ENCODE measurements at regions not wholly inside any gene's neighbourhood (a gene's known extent, or its start where the extent isn't known, plus 50 kb on each side); places are given as distances from the start of the nearest gene placed in this dataset.

- H3K4me1 Mint-ChIP-seq: peaks cover 7 to 19% (median 15%) of the 10 kb centered on the region in 7 donors
- intact Hi-C loops (cut with micrococcal nuclease): loop anchor here (5.0 to 10.0 kb wide), 3 partner anchors 111 to 699 kb away; partner anchors contain the start of gene MBNL2 (in 1 of the 2)
- no peaks in the 10 kb centered on the region for H3K36me3 ChIP-seq (ENCODE audit: control insufficient read depth in 2 of 3, insufficient read depth in 3 of 3, low read length in 3 of 3)
- ChIA-PET CTCF (interaction anchor here (1.9 kb wide), 1 partner anchor 111 kb away, joined by 5 read pairs; no protein-coding TSS in a partner anchor), POLR2A (no interaction called here)
- peak overlapping the region in 2 of 9 donors; percentile 53 to 78 for H3K27ac Mint-ChIP-seq
- DNase-seq: peak in 4 of 9 donors; percentile 4 to 24 (median 11)
- H3K9me3 Mint-ChIP-seq: no peaks in the 10 kb centered on the region
- peak; percentile 15 for ATAC-seq
- peaks cover 8 to 37% (median 25%) of the 10 kb centered on the region in 5 donors for H3K27me3 Mint-ChIP-seq
- H3K36me3 Mint-ChIP-seq: no peaks in the 10 kb centered on the region
- H3K4me3 ChIP-seq (ENCODE audit: low read length): no peak overlapping the region
- H3K9me3 ChIP-seq (ENCODE audit: control insufficient read depth in 2 of 3, low read length in 3 of 3): no peaks in the 10 kb centered on the region
- H3K4me1 ChIP-seq (ENCODE audit: control insufficient read depth in 2 of 2, insufficient read depth in 2 of 2, low read length in 2 of 2): peaks cover 3 to 9% of the 10 kb centered on the region in 2 donors
- H3K27ac ChIP-seq (ENCODE audit: low read depth, low read length): no peak overlapping the region
- H3K4me3 Mint-ChIP-seq: peak overlapping the region in 1 of 10 donors; percentile 4
- no peaks in the 10 kb centered on the region for H3K27me3 ChIP-seq (ENCODE audit: control insufficient read depth in 2 of 2, insufficient read depth in 2 of 2, low read length in 2 of 2)
Measured at GRCh38 chr13:97113231-97114001, 108.7 kb upstream of the MBNL2 start.

GRCh38 chr13:97114651-97115050 lies 107.5 kb upstream of the MBNL2 start:
- Mint-ChIP-seq H3K27me3 (peaks cover 6 to 37% (median 25%) of the 10 kb centered on the region in 5 donors), H3K9me3 (peaks cover 0 to 2% (median 0%) of the 10 kb centered on the region in 11 donors), H3K27ac (no peak overlapping the region), H3K4me1 (peaks cover 5 to 17% (median 13%) of the 10 kb centered on the region in 7 donors), H3K36me3 (no peaks in the 10 kb centered on the region), H3K4me3 (no peak overlapping the region)
- no peak for ATAC-seq
- Histone ChIP-seq H3K9me3 (ENCODE audit: control insufficient read depth in 2 of 3, low read length in 3 of 3) (no peaks in the 10 kb centered on the region), H3K27ac (ENCODE audit: low read depth, low read length) (no peak overlapping the region), H3K4me1 (ENCODE audit: control insufficient read depth in 2 of 2, insufficient read depth in 2 of 2, low read length in 2 of 2) (peaks cover 1 to 9% of the 10 kb centered on the region in 2 donors), H3K27me3 (ENCODE audit: control insufficient read depth in 2 of 2, insufficient read depth in 2 of 2, low read length in 2 of 2) (no peaks in the 10 kb centered on the region), H3K4me3 (ENCODE audit: low read length) (no peak overlapping the region), H3K36me3 (ENCODE audit: control insufficient read depth in 2 of 3, insufficient read depth in 3 of 3, low read length in 3 of 3) (no peaks in the 10 kb centered on the region)
- intact Hi-C loops (cut with micrococcal nuclease): loop anchor here (5.0 to 10.0 kb wide), 3 partner anchors 110 to 698 kb away; partner anchors contain the start of gene MBNL2 (in 1 of the 2)
- ChIA-PET POLR2A (no interaction called here), CTCF (interaction anchor here (0.8 to 1.2 kb wide), 2 partner anchors 108 to 245 kb away, joined by 3 read pairs; no protein-coding TSS in a partner anchor)
- DNase-seq: no peak

DNA sequence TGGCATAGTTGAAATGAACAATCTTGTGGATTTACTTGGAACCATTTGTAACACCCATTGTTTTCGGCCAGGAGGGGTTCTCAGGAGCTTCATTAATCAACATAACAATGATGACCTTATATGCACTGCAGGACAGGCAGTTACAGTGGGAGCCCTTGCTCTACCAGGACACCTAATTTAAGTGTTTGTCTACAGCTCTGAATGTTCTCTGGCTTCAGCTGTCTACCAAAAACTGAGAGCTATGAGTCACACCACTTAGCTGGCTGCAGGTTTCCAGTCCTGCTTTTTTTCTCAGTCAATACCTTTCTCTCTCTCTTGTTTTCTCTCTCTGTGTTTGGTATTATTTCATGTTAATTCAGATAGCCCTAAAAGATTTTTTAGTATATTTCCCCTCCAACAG lies 105.4 kb upstream of the MBNL2 start:
- Histone ChIP-seq H3K9me3 (ENCODE audit: control insufficient read depth in 2 of 3, low read length in 3 of 3) (no peaks in the 10 kb centered on the region), H3K36me3 (ENCODE audit: control insufficient read depth in 2 of 3, insufficient read depth in 3 of 3, low read length in 3 of 3) (no peaks in the 10 kb centered on the region), H3K4me3 (ENCODE audit: low read length) (no peak overlapping the region), H3K27ac (ENCODE audit: low read depth, low read length) (no peak overlapping the region), H3K27me3 (ENCODE audit: control insufficient read depth in 2 of 2, insufficient read depth in 2 of 2, low read length in 2 of 2) (no peaks in the 10 kb centered on the region), H3K4me1 (ENCODE audit: control insufficient read depth in 2 of 2, insufficient read depth in 2 of 2, low read length in 2 of 2) (peaks cover 0 to 6% of the 10 kb centered on the region in 2 donors)
- DNase-seq: no peak
- no peak for ATAC-seq
- H3K4me1 Mint-ChIP-seq: peaks cover 0 to 10% (median 10%) of the 10 kb centered on the region in 7 donors
- CTCF ChIA-PET: interaction anchor here (1.0 kb wide), 1 partner anchor 228 kb away, joined by 3 read pairs; no protein-coding TSS in a partner anchor
- H3K4me3 Mint-ChIP-seq: no peak overlapping the region
- no peaks in the 10 kb centered on the region for H3K36me3 Mint-ChIP-seq
- intact Hi-C loops (cut with micrococcal nuclease): loop anchor here in 1 of 2 donors (10.0 kb wide), 1 partner anchor 108 kb away; the partner anchor contains the start of gene MBNL2
- H3K9me3 Mint-ChIP-seq: peaks cover 0 to 2% (median 0%) of the 10 kb centered on the region in 11 donors
- POLR2A ChIA-PET: no interaction called here
- H3K27ac Mint-ChIP-seq: no peak overlapping the region
- H3K27me3 Mint-ChIP-seq: peaks cover 6 to 46% (median 30%) of the 10 kb centered on the region in 5 donors

DNA sequence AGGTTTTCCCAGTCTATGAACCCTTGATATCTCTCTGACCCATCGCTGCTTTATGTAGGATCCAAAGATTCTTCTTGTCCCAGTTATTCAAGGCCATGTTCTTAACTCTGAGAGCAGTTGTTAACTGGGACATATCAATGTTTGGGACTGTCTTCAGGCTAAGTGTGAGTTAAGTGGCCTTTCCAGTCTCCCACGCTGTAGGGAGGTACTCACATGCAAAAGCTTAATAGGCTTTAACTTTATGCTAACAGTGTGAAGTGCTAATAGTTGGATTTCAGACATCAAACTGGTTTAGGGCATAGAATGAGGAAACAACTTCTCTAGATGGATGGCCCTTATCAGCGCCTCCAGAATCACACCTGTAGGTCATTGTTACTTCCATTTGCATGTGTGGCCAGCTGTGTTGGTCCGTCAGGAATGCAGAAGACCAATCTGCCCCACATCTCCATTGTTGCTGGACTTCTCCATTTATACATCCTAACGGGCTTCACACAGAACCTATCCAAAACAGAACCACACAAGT lies 104.7 kb upstream of the MBNL2 start:
- CTCF ChIA-PET: no interaction called here
- no peaks in the 10 kb centered on the region for H3K36me3 ChIP-seq (ENCODE audit: control insufficient read depth in 2 of 3, insufficient read depth in 3 of 3, low read length in 3 of 3)
- POLR2A ChIA-PET: no interaction called here
- Mint-ChIP-seq H3K4me3 (no peak overlapping the region), H3K4me1 (peaks cover 0 to 10% (median 10%) of the 10 kb centered on the region in 7 donors), H3K36me3 (no peaks in the 10 kb centered on the region), H3K27me3 (peaks cover 7 to 47% (median 30%) of the 10 kb centered on the region in 5 donors), H3K27ac (no peak overlapping the region), H3K9me3 (peaks cover 0 to 2% (median 0%) of the 10 kb centered on the region in 11 donors)
- H3K4me1 ChIP-seq (ENCODE audit: control insufficient read depth in 2 of 2, insufficient read depth in 2 of 2, low read length in 2 of 2): peaks cover 0 to 6% of the 10 kb centered on the region in 2 donors
- no peaks in the 10 kb centered on the region for H3K27me3 ChIP-seq (ENCODE audit: control insufficient read depth in 2 of 2, insufficient read depth in 2 of 2, low read length in 2 of 2)
- H3K4me3 ChIP-seq (ENCODE audit: low read length): no peak overlapping the region
- H3K27ac ChIP-seq (ENCODE audit: low read depth, low read length): no peak overlapping the region
- ATAC-seq: no peak
- intact Hi-C loops (cut with micrococcal nuclease): loop anchor here in 1 of 2 donors (10.0 kb wide), 1 partner anchor 107 kb away; the partner anchor contains the start of gene MBNL2
- no peaks in the 10 kb centered on the region for H3K9me3 ChIP-seq (ENCODE audit: control insufficient read depth in 2 of 3, low read length in 3 of 3)
- DNase-seq: no peak

- DNase-seq (no peak), ATAC-seq (no peak)
- H3K9me3 ChIP-seq (ENCODE audit: control insufficient read depth in 2 of 3, low read length in 3 of 3): no peaks in the 10 kb centered on the region
- H3K9me3 Mint-ChIP-seq: peaks cover 0 to 2% (median 0%) of the 10 kb centered on the region in 11 donors
- H3K4me3 ChIP-seq (ENCODE audit: low read length): no peak overlapping the region
- intact Hi-C loops (cut with micrococcal nuclease): loop anchor here (5.0 to 10.0 kb wide), 2 partner anchors 105 to 127 kb away; partner anchors contain the start of gene MBNL2 (in 1 of the 2)
- H3K4me3 Mint-ChIP-seq: no peak overlapping the region
- no peak overlapping the region for H3K27ac Mint-ChIP-seq
- POLR2A ChIA-PET: no interaction called here
- no peaks in the 10 kb centered on the region for H3K4me1 Mint-ChIP-seq
- no peaks in the 10 kb centered on the region for H3K27me3 ChIP-seq (ENCODE audit: control insufficient read depth in 2 of 2, insufficient read depth in 2 of 2, low read length in 2 of 2)
- peaks cover 20 to 47% (median 30%) of the 10 kb centered on the region in 5 donors for H3K27me3 Mint-ChIP-seq
- CTCF ChIA-PET: no interaction called here
- H3K36me3 ChIP-seq (ENCODE audit: control insufficient read depth in 2 of 3, insufficient read depth in 3 of 3, low read length in 3 of 3): no peaks in the 10 kb centered on the region
- no peak overlapping the region for H3K27ac ChIP-seq (ENCODE audit: low read depth, low read length)
- H3K4me1 ChIP-seq (ENCODE audit: control insufficient read depth in 2 of 2, insufficient read depth in 2 of 2, low read length in 2 of 2): no peaks in the 10 kb centered on the region
- no peaks in the 10 kb centered on the region for H3K36me3 Mint-ChIP-seq
Measured at GRCh38 chr13:97119943-97120342, 102.2 kb upstream of the MBNL2 start.

GRCh38 chr13:97120346-97120745 lies 101.8 kb upstream of the MBNL2 start:
- peaks cover 20 to 45% (median 31%) of the 10 kb centered on the region in 5 donors for H3K27me3 Mint-ChIP-seq
- H3K4me3 ChIP-seq (ENCODE audit: low read length): no peak overlapping the region
- no peaks in the 10 kb centered on the region for H3K36me3 Mint-ChIP-seq
- intact Hi-C loops (cut with micrococcal nuclease): loop anchor here in 1 of 2 donors (5.0 kb wide), 1 partner anchor 127 kb away; no protein-coding TSS in a partner anchor
- POLR2A ChIA-PET: no interaction called here
- ATAC-seq: no peak
- peaks cover 0 to 2% (median 0%) of the 10 kb centered on the region in 11 donors for H3K9me3 Mint-ChIP-seq
- no peaks in the 10 kb centered on the region for H3K36me3 ChIP-seq (ENCODE audit: control insufficient read depth in 2 of 3, insufficient read depth in 3 of 3, low read length in 3 of 3)
- no peak overlapping the region for H3K27ac ChIP-seq (ENCODE audit: low read depth, low read length)
- H3K9me3 ChIP-seq (ENCODE audit: control insufficient read depth in 2 of 3, low read length in 3 of 3): no peaks in the 10 kb centered on the region
- DNase-seq: no peak
- no peaks in the 10 kb centered on the region for H3K4me1 Mint-ChIP-seq
- no peak overlapping the region for H3K27ac Mint-ChIP-seq
- no peaks in the 10 kb centered on the region for H3K27me3 ChIP-seq (ENCODE audit: control insufficient read depth in 2 of 2, insufficient read depth in 2 of 2, low read length in 2 of 2)
- CTCF ChIA-PET: no interaction called here
- H3K4me1 ChIP-seq (ENCODE audit: control insufficient read depth in 2 of 2, insufficient read depth in 2 of 2, low read length in 2 of 2): no peaks in the 10 kb centered on the region
- no peak overlapping the region for H3K4me3 Mint-ChIP-seq

Data from naive thymus-derived CD4-positive, alpha-beta T cell (primary cell).